ENCODE measurements at regions not wholly inside any gene's neighbourhood (a gene's known extent, or its start where the extent isn't known, plus 50 kb on each side); places are given as distances from the start of the nearest gene placed in this dataset.

DNA sequence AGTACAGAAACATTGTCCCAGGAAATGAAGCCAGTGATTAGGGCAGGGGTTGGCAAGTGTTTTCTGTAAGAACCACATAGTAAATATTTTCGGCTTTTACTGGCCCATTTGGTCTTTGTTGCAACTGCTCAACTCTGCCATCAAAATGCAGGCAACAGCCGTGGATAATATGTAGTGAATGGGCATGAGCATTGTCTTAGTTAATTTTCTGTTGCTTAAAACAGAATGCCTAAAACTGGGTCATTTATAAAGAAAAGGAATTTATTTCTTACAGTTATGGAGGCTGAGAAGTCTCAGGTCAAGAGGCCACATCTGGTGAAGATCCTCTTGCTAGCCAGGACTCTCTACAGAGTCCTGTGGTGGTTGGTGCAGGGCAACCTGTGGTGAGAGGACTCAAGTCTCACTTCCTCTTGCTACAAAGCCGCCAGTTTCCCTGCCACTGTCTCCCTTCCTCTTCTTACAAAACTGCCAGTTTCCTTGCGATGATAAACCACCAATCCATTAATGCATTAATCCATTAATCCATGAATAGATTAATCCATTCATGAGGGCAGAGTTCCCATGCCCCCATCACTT lies 166.4 kb downstream of the PSMG1 start:
- H3K4me1 ChIP-seq (ENCODE audit: low read depth) = peaks cover 6% of the 10 kb centered on the region
- H3K27ac ChIP-seq = no peak overlapping the region
- no peak overlapping the region for H3K4me3 ChIP-seq
- H3K27me3 ChIP-seq = no peaks in the 10 kb centered on the region
- no peaks in the 10 kb centered on the region for H3K9me3 ChIP-seq (ENCODE audit: low read depth)
- no peak for DNase-seq (ENCODE audit: low read depth in 1 of 2, low spot score in 1 of 2)
- no peaks in the 10 kb centered on the region for H3K36me3 ChIP-seq
- TF ChIP-seq, protein P1, sequence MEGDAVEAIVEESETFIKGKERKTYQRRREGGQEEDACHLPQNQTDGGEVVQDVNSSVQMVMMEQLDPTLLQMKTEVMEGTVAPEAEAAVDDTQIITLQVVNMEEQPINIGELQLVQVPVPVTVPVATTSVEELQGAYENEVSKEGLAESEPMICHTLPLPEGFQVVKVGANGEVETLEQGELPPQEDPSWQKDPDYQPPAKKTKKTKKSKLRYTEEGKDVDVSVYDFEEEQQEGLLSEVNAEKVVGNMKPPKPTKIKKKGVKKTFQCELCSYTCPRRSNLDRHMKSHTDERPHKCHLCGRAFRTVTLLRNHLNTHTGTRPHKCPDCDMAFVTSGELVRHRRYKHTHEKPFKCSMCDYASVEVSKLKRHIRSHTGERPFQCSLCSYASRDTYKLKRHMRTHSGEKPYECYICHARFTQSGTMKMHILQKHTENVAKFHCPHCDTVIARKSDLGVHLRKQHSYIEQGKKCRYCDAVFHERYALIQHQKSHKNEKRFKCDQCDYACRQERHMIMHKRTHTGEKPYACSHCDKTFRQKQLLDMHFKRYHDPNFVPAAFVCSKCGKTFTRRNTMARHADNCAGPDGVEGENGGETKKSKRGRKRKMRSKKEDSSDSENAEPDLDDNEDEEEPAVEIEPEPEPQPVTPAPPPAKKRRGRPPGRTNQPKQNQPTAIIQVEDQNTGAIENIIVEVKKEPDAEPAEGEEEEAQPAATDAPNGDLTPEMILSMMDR (IDR thresholded peaks at IDR 0.05; ENCODE audit: low read depth, low read length) = no peak

- H3K4me1 ChIP-seq (ENCODE audit: low read depth) = no peaks in the 10 kb centered on the region
- no peak overlapping the region for H3K27ac ChIP-seq
- no peaks in the 10 kb centered on the region for H3K9me3 ChIP-seq (ENCODE audit: low read depth)
- no peaks in the 10 kb centered on the region for H3K36me3 ChIP-seq
- peak in 1 of 2 donors; percentile 96 for DNase-seq (ENCODE audit: low read depth in 1 of 2, low spot score in 1 of 2)
- H3K4me3 ChIP-seq = no peak overlapping the region
- TF ChIP-seq, protein P1 (IDR thresholded peaks at IDR 0.05; ENCODE audit: low read depth, low read length) = no peak
- H3K27me3 ChIP-seq = no peaks in the 10 kb centered on the region
Observed at GRCh38 chr21:39014747-39015146, 168.5 kb downstream of the PSMG1 start.

DNA sequence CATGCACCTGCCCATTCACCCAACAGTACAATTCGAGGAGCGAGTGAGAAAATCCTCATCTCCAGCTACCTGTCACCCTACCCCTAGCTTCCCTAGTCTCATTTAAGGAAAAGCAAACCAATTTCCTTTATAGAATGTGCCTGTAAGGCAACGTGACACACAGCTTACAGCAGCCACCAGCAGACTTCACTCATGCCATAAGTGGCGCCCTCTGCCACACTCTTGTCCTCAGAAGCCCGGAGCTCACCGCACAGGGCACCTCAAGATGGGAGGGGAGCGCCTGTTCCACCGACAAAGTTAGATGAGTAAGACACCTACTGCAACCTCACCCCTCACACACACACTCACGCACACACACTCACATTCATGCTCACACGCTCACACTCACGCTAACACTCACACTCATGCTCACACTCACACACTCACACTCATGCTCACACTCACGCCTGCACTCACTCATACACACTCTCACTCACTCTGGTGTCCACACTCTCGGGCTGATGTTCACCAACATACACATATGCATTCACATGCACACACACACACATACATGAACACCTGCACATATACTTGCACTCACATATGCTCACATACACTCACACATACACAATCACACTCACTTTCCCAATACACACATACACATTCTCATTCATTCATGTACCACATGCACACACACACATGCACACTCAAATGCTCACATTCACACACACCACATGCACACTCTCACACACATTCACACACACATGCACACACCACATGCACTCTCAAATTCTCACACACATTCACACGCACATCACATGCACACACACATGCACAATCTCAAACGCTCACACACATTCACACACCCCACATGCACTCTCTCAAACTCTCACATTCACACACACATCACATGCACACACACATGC lies 170.7 kb downstream of the PSMG1 start:
- Histone ChIP-seq H3K4me1 (ENCODE audit: low read depth) (peaks cover 13% of the 10 kb centered on the region), H3K4me3 (no peak overlapping the region), H3K27me3 (no peaks in the 10 kb centered on the region), H3K27ac (no peak overlapping the region), H3K9me3 (ENCODE audit: low read depth) (no peaks in the 10 kb centered on the region), H3K36me3 (no peaks in the 10 kb centered on the region)
- TF ChIP-seq, protein P1 (IDR thresholded peaks at IDR 0.05; ENCODE audit: low read depth, low read length) = no peak
- no peak for DNase-seq (ENCODE audit: low read depth in 1 of 2, low spot score in 1 of 2)

DNA sequence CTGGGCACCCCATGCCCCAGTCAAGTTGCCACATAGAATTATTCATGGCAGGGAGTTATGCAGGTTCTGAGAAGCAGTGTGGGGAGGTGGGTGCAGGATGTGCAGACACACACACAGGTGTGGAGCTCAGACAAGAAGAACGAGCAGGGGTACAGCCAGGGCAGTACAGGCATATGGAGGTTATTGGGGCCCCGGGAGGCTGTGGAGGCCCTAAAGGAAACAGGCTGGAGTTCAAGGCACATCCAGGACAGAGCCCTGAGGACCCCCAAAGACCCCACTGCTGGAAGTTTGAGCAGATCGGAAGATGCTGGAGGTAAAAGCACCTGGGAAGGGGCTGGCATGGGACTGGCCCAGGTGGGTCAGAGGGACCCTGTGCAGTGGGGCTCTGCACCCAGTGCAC lies 171.3 kb downstream of the PSMG1 start:
- Histone ChIP-seq H3K36me3 (no peaks in the 10 kb centered on the region), H3K27ac (no peak overlapping the region), H3K4me3 (no peak overlapping the region), H3K9me3 (ENCODE audit: low read depth) (no peaks in the 10 kb centered on the region), H3K27me3 (no peaks in the 10 kb centered on the region), H3K4me1 (ENCODE audit: low read depth) (peaks cover 17% of the 10 kb centered on the region)
- DNase-seq (ENCODE audit: low read depth in 1 of 2, low spot score in 1 of 2) = no peak
- TF ChIP-seq, protein P1 (IDR thresholded peaks at IDR 0.05; ENCODE audit: low read depth, low read length) = no peak

GRCh38 chr21:39010629-39011404 lies 172.4 kb downstream of the PSMG1 start:
- peaks cover 24% of the 10 kb centered on the region for H3K4me1 ChIP-seq (ENCODE audit: low read depth)
- no peak for DNase-seq (ENCODE audit: low read depth in 1 of 2, low spot score in 1 of 2)
- no peaks in the 10 kb centered on the region for H3K36me3 ChIP-seq
- TF ChIP-seq, protein P1 (IDR thresholded peaks at IDR 0.05; ENCODE audit: low read depth, low read length) = no peak
- H3K27me3 ChIP-seq = no peaks in the 10 kb centered on the region
- no peak overlapping the region for H3K4me3 ChIP-seq
- no peaks in the 10 kb centered on the region for H3K9me3 ChIP-seq (ENCODE audit: low read depth)
- H3K27ac ChIP-seq = no peak overlapping the region

Data from cardiac muscle cell (in vitro differentiated cells and primary cell).